Activated T-cell treated with anti-CD3 and anti-CD28 coated beads, Interleukin-2, amount 50 U/mL, for 48 hours (primary cell): ENCODE measurements at regions not wholly inside any gene's neighbourhood (a gene's known extent, or its start where the extent isn't known, plus 50 kb on each side); places are given as distances from the start of the nearest gene placed in this dataset.

ENCODE experiments used
- DNase-seq, 2 experiments: peaks; one replicate each; pipeline ENCODE4 v3.0.0-alpha.2; 2020

- no peak for DNase-seq
Observed at GRCh38 chr14:22412926-22413411, 176.1 kb downstream of the DAD1 start.

GRCh38 chr14:22411398-22412055, 177.5 kb downstream of the DAD1 start:
- DNase-seq: no peak

GRCh38 chr14:22410497-22410896, 178.5 kb downstream of the DAD1 start:
- no peak for DNase-seq

GRCh38 chr14:22409006-22409405, 180.0 kb downstream of the DAD1 start:
- DNase-seq: no peak

- no peak for DNase-seq
Observed at GRCh38 chr14:22408547-22408946, 180.5 kb downstream of the DAD1 start.

DNA sequence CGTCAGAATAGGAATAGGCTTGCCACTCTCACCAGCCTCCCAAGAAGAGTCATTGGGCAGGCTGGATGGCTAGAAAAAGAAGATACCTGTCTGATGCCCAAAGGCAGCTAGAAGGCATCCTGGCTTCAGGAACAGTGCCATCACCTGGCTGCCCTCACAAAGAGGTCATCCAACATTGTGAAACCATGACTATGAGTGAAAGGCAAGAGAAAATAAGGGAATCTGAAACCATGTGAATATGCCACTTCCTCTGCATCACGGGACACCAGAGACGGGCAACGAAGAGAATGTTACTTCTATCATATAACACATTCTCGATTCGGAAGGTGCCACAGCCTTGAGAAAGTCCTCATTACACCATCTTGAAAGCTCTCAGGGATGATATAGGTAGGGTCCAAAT, 182.0 kb downstream of the DAD1 start:
- DNase-seq: no peak

GRCh38 chr14:22405201-22405600, 183.8 kb downstream of the DAD1 start:
- DNase-seq: no peak

DNA sequence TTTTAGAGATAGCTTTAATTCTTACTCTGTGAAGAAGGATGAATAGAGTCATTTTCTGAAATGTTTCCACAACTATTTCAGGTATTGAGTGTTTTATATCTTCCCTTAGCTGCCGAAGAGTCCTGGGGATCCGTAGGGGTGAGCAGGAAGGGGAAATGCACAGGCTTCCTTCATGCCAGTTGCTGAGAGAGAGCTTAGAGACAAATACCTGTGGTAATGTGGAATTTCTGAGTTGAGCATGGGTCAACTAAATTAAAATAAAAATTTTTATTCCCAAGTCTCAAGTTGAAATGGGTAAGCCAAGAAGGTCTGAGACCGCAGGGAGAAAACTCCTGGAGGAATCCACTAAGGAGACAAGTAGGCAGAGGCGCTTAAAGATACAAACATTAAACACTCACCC, 185.7 kb downstream of the DAD1 start:
- DNase-seq: no peak

GRCh38 chr14:22400655-22401259, 188.3 kb downstream of the DAD1 start:
- no peak for DNase-seq

DNA sequence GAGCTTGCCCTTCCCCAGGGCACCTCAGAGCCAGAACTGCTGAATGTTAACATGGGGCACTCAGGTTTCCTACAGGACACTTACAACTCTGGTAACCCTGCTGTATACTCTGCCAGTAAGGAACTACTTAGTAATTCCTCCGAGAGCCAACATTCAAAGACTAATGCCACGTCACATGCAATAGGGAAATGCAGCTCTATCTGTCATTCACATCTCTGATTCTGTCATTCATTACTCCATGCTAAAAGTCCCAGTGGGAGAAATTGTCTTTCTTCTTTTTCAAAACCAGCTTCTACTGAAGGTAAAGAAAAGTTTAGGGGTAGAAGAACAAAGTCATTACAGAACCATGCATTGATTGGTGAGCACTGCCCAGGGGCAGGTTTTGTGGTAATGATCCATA, 189.2 kb downstream of the DAD1 start:
- DNase-seq: no peak

- no peak for DNase-seq
Observed at GRCh38 chr14:22397221-22397737, 191.7 kb downstream of the DAD1 start.

DNA sequence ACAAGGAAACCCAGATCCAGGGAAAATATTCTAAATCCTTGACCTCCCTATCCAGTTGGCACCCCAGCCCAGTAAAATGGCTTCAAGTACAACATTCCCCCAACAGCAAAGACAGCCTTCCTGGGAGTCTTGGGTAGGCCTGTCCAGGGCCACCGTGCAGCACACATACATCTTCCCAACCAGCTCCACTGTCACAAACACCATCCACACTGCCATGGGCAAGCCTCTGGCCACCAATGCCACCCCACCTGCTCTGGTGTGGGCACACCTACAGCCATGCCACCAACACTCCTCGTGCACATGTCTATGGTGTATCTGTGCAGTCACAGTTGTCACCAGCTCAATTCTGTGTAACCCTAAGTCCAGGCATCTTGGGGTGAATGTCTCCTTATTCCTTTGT, 193.2 kb downstream of the DAD1 start:
- no peak for DNase-seq

GRCh38 chr14:22394616-22395015, 194.4 kb downstream of the DAD1 start:
- DNase-seq: no peak

GRCh38 chr14:22393796-22394195, 195.2 kb downstream of the DAD1 start:
- DNase-seq: no peak

DNA sequence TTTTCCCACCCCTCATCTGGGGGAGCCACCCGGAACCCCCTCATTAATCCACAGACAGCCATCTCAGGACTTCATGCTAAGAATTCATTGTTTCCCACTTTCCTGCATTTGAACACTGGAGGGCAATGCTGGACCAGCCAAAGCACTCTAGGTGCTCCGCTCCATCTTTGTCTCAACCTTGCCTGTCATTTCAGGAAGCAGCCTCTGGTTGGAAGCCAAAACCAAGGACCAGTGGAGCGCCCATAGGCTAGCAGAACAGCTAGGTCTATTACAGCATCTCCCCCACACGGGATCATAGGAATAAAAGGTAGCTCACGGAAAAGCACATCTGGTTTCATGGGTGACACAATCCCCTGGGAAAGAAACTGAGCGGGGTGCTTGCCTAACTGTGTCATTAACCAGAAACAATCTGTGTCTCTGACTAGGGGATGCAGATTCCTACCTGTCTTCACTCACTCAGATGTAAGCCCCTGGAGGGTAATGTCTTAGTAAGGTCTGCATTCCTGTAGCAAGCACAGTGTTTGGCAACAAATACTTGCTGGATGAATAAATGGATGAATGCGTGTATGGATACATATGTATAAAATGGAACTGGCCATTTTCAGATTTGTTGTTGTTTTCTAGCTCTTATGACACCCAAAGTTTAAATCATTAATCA, 197.0 kb downstream of the DAD1 start:
- DNase-seq: no peak

DNA sequence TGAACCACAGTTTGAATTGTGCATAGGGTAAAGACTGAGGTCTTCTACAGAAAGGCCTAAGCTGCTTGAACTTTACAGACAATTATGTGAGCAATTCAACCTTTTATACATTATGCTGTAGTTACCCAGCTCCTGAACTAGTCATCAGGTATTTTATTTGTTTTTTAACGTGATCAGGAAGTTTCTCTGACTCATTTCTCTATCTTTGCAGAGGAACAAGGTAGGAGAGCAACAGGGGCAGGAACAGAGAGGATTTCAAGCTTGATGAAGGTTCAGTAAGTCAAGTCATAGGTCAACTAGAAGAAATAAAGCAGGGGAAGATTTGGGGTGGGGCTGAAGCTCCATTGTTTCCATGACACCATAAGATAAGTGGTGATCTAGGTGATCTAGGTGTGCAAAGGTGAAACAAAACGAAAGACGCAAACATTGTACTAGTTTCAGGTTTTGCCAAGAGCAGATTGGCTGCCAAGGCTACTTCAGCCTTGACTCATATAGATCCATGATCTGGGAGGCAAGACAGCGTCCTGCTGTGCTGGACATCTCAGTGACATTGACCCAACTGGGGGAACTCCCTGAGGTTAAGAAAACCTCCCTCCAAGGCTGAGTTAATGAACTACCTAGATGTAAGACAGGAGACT, 198.1 kb downstream of the DAD1 start:
- no peak for DNase-seq

DNA sequence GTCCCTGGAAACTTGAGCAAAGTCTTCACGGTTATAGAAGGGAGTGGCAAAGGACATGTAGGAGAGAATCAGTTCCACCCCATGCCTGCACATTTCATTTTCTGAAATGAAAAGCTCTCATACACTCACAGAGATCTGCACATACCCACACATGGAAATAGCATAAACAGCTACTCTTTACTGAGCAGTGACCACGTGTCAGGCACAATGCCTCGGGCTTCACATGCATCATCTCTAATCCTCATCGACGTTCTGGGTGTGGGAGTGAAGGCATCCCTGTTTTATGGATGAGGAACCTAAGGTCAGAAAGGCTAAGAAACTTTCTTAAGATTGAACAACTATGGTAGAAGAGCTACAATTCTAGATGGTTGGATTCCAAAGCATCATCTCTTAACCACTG, 198.8 kb downstream of the DAD1 start:
- no peak for DNase-seq

GRCh38 chr14:22388669-22389595, 200.1 kb downstream of the DAD1 start:
- no peak for DNase-seq

- no peak for DNase-seq
Observed at GRCh38 chr14:22387776-22388241, 201.2 kb downstream of the DAD1 start.

- no peak for DNase-seq
Observed at GRCh38 chr14:22386924-22387775, 201.9 kb downstream of the DAD1 start.

- no peak for DNase-seq
Observed at GRCh38 chr14:22384974-22385526, 204.0 kb downstream of the DAD1 start.
